GM19452 (cell line): ENCODE measurements at regions not wholly inside any gene's neighbourhood (a gene's known extent, or its start where the extent isn't known, plus 50 kb on each side); places are given as distances from the start of the nearest gene placed in this dataset.
"Not testable (repeated sequence)": the region's sequence is repeated elsewhere in the genome, so short reads cannot be mapped to it uniquely, and the experiment has no call there.

Experiments used
- ATAC-seq: cut with Tn5 transposase; IDR thresholded peaks from one replicate; pipeline ENCODE4 v1.9.1; 2021; ENCODE audit not compliant: unreplicated experiment

DNA sequence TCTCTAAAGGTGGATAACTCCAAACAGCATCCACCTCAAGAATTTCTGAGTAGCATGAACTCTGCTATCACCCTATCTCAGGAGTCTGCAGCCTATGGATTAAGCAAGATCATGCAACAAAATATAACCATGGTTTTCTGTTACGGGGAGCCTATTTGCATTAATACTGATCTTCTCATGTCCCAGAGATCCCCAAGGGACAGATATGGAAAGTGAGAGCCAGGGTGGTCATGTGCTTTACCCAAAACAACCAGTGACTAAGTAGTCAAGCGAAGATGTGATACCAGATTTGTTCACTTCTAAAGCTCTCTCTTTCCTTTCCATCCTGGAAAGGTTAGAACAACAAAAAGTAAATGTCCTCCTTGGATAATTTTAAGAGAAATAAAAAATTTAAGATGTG, 125.1 kb downstream of the PRRX1 start:
- ATAC-seq: no peak

- no peak for ATAC-seq
Observed at GRCh38 chr1:170790175-170790574, 126.2 kb downstream of the PRRX1 start.

DNA sequence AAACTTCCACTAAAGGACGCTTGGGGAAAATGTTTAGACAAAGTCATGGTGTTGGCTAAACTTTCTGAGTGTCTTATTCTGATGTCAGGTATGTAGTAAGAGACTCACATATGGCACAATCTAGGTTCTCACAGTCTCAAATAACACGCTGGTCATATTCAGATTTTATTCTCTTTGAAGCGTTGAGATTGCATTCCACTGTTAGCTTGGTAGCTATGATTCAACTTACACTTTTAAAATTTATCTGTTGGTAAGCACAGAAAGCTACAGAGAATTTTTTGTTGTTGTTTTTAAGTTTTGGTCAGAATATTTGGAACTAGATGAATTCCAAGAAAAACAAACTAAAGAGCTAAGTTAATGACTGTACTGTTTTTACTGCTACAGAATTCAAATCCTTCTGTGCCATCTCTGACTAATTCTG, 126.7 kb downstream of the PRRX1 start:
- ATAC-seq: no peak

DNA sequence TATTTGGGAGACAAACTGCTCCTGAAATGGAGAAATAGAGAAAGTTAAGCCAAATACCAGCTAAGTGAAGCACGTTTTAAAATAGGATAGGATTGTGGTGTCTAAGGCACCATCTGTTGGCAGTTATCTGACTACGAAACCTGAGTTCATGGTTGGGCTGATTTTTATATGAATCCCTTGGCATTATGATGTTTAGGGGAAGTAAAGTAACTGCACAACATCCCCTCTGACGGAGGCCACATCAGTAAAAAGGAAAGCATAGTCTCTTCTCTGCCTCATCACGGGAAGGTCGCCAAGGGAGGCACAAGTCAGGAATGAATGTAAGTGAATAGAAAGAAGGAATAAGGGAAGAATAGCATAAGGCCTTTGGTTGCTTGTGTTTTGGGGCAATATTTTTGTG, 128.0 kb downstream of the PRRX1 start:
- no peak for ATAC-seq

GRCh38 chr1:170800265-170800664, 135.1 kb upstream of the MROH9 start:
- ATAC-seq: no peak

DNA sequence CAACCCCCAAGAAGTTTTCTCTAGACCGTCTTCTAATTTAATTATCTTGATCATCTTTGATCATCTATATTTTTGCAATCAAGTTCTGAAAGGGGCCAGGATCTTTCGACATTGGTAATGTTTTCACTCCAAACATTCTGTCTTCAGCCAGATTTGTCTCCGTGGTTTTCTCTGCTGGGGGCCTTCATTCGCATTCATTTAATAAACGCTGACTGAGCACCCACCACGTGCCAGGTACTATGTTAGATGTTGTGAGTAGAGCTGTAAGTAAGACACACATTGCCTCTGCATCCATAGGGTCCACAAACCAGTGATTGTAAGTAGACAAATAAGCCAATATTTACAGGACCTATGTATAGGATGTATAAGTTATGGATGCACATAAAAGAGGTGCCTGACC, 134.5 kb upstream of the MROH9 start:
- no peak for ATAC-seq

- no peak for ATAC-seq
Observed at GRCh38 chr1:170803711-170804110, 131.6 kb upstream of the MROH9 start.

GRCh38 chr1:170804419-170804818, 130.9 kb upstream of the MROH9 start:
- ATAC-seq: no peak

DNA sequence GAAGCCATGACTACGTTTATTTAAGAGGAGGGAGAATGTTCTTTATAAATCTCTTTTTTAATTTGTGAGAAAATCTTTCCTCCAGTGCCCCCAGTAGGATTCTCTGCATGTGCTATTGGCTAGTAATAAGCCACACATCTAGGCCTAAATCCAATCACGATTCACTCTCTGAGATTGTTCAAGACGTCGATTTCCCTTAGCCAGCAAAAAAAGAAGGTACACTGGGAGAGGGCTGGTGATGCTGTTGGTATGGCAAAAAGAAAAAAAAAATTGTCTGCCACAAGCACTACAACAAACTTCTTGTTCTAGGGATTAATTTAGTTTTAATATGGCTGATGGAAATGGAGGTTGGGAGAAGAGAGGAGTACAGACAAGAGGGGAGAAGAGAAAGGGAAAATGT, 130.5 kb upstream of the MROH9 start:
- ATAC-seq: no peak

DNA sequence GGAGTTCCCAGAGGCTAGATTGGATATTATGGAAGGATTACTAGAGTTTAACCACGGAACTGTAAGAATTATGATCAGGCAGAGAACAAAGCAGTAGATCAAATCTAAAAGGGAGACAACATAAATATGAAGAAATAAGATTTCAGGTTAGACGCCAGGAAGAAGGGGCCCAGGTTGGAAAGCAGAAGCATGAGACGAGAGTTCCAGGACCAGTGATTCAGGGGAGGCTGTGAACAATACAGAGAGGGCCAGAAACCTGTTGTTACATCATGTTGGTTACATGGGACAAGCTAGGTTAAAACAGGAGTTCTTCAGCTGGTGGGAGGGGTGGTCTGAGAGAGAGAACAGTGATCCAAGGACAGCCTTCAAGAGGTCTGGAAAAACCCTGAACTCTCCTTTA, 128.4 kb upstream of the MROH9 start:
- no peak for ATAC-seq

- ATAC-seq: no peak
Observed at GRCh38 chr1:170807432-170807831, 127.9 kb upstream of the MROH9 start.

- ATAC-seq: no peak
Observed at GRCh38 chr1:170808216-170808885, 127.0 kb upstream of the MROH9 start.

DNA sequence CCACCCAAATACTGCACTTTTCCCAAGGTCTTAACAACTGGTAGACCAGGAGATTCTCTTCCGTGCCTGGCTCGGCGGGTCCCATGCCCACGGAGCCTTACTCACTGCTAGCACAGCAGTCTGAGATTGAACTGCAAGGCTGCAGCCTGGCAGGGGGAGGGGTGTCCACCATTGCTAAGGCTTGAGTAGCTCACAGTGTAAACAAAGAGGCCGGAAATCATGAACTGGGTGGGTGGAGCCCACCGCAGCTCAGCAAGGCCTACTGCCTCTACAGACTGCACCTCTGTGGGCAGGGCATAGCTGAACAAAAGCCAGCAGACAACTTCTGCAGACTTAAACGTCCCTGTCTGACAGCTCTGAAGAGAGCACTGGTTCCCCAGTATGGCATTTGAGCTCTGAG, 124.3 kb upstream of the MROH9 start:
- ATAC-seq: not testable (repeated sequence)

DNA sequence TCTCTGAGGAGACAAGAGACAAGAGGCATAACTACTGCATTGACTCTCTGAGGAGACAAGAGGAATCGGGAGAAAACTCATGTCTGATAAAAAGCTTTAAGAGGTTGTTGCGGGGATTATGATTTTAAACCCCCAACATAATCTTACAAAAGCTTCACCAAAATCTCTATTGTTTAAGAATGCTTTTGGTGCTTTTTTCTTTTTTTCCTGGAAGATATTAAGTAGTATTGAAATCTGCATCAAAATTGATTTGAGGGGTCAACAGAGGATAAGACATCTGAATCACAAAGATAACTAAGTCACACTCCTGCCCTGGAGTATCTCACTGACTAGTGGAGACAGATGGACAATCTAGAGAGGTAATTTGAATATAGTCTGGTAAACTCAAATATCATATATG, 115.6 kb upstream of the MROH9 start:
- ATAC-seq: no peak

- no peak for ATAC-seq
Observed at GRCh38 chr1:170823120-170823519, 112.2 kb upstream of the MROH9 start.

DNA sequence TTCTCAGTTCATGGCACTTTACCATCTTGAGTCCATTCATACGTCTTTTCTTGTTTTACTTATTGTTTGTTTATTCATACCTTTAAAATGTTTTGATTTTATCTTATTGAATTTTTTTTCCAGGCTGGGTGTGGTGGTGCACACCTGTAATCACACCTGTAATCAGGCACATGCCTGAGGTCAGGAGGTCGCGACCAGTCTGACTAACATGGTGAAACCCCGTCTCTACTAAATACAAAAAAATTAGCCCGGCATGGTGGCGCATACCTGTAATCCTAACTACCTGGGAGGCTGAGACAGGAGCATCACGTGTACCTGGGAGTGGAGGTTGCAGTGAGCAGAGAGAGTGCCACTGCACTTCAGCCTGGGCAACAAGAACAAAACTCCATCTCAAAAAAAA, 104.1 kb upstream of the MROH9 start:
- no peak for ATAC-seq

- no peak for ATAC-seq
Observed at GRCh38 chr1:170836141-170836540, 99.2 kb upstream of the MROH9 start.

GRCh38 chr1:170840371-170840770, 95.0 kb upstream of the MROH9 start:
- ATAC-seq: no peak

GRCh38 chr1:170853302-170853701, 82.0 kb upstream of the MROH9 start:
- peak; percentile 85 for ATAC-seq

- ATAC-seq: peak; percentile 16
Observed at GRCh38 chr1:170853867-170854266, 81.5 kb upstream of the MROH9 start.

GRCh38 chr1:170854677-170855076, 80.7 kb upstream of the MROH9 start:
- ATAC-seq: no peak

GRCh38 chr1:170856455-170856854, 78.9 kb upstream of the MROH9 start:
- ATAC-seq: no peak

DNA sequence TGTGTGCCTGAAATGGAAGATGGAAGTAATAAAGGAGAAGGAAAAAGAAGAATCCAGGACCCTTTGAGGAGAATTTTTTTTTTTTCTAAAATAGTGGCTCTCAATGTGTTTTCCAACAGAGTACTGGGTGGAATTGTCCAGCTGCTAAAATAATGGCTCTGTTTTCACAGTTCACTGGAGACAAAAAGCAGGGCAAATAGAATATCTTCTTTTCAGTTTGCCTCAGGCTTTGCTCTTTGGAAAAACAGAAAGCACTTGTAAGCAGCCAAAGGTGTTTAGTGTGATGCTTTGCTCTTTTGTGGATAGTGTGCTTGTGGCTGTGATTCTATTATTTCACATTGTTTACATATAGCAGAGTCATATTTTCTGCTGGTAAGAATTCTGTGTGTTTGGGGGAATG, 77.4 kb upstream of the MROH9 start:
- ATAC-seq: no peak
